ENCODE measurements at regions not wholly inside any gene's neighbourhood (a gene's known extent, or its start where the extent isn't known, plus 50 kb on each side); places are given as distances from the start of the nearest gene placed in this dataset.

DNA sequence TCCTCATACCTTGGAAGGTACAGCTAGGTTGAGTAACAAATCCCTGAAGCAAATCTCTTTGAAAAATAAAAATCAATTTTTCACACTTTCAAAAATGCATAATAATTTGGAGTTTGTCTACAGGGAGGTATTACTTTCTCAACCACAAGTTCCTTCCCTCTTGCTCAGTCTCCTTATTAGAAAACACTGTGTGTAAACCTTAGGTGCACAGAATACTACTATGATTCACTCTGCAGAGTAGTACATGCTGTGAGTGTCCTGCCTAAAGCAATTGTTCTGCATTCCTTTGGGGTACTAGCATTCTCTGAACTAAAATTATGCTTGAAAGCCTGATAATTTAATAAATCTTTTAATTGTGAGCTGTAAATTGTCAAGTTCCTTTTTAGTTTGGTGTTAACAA is 115.9 kb upstream of the EPHA3 start:
- no peak for DNase-seq
- Histone ChIP-seq H3K36me3 (replicated peaks) (no peaks in the 10 kb centered on the region), H3K4me3 (ENCODE audit: low read depth, low read length) (no peak overlapping the region), H3K27ac (no peak overlapping the region), H3K27me3 (replicated peaks) (no peaks in the 10 kb centered on the region)
- TF ChIP-seq, protein P1, sequence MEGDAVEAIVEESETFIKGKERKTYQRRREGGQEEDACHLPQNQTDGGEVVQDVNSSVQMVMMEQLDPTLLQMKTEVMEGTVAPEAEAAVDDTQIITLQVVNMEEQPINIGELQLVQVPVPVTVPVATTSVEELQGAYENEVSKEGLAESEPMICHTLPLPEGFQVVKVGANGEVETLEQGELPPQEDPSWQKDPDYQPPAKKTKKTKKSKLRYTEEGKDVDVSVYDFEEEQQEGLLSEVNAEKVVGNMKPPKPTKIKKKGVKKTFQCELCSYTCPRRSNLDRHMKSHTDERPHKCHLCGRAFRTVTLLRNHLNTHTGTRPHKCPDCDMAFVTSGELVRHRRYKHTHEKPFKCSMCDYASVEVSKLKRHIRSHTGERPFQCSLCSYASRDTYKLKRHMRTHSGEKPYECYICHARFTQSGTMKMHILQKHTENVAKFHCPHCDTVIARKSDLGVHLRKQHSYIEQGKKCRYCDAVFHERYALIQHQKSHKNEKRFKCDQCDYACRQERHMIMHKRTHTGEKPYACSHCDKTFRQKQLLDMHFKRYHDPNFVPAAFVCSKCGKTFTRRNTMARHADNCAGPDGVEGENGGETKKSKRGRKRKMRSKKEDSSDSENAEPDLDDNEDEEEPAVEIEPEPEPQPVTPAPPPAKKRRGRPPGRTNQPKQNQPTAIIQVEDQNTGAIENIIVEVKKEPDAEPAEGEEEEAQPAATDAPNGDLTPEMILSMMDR (IDR thresholded peaks at IDR 0.05; ENCODE audit: low read depth, low read length, missing control alignments), result no peak
- in situ Hi-C loops (cut with HindIII; ENCODE audit: low pct_ligation_motif_present, low sequenced_read_pairs), result no loop called here

DNA sequence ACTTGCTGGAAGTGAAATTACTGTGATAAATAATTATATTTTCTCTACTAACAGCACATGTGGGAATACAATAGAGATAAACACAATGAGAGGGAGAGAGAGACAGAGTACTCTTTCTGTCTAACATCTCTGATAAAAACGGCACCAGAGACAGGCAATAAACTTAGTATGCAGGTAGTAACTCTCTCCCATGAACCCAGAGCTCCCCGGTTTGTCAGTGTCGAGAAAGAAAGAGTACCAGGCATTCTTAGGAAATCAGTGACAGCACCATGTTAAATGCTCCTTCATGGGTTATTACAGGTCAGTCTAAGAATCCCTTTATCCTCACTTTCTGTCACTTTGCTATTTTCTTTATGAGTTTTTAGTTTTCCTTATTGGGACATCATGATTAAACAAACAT is 110.7 kb upstream of the EPHA3 start:
- no peaks in the 10 kb centered on the region for H3K36me3 ChIP-seq (replicated peaks)
- in situ Hi-C loops (cut with HindIII; ENCODE audit: low pct_ligation_motif_present, low sequenced_read_pairs), result no loop called here
- H3K4me3 ChIP-seq (ENCODE audit: low read depth, low read length), result no peak overlapping the region
- TF ChIP-seq, protein P1 (IDR thresholded peaks at IDR 0.05; ENCODE audit: low read depth, low read length, missing control alignments), result no peak
- no peak for DNase-seq
- H3K27ac ChIP-seq, result no peak overlapping the region
- H3K27me3 ChIP-seq (replicated peaks), result no peaks in the 10 kb centered on the region

DNA sequence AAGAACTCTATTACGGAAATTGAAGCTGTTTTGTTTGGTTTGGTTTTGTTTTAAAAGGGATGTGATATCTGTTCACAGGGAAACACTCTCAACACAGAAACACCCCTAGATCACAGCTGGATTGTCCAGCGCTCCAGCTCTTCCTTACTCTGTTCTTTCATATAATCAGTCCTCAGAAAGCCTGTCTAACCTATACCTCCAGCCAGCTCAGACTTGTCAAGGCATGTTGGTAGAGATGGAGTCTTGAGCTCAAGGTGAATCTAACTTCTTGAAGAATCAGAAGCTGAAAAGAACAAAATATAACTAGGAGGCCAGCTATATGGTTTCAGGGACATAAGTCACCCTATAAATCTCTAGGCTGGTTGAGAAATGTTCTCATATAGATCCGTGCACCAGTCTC is 110.2 kb upstream of the EPHA3 start:
- Histone ChIP-seq H3K27me3 (replicated peaks) (no peaks in the 10 kb centered on the region), H3K27ac (no peak overlapping the region), H3K4me3 (ENCODE audit: low read depth, low read length) (no peak overlapping the region), H3K36me3 (replicated peaks) (no peaks in the 10 kb centered on the region)
- in situ Hi-C loops (cut with HindIII; ENCODE audit: low pct_ligation_motif_present, low sequenced_read_pairs), result no loop called here
- TF ChIP-seq, protein P1 (IDR thresholded peaks at IDR 0.05; ENCODE audit: low read depth, low read length, missing control alignments), result no peak
- no peak for DNase-seq

DNA sequence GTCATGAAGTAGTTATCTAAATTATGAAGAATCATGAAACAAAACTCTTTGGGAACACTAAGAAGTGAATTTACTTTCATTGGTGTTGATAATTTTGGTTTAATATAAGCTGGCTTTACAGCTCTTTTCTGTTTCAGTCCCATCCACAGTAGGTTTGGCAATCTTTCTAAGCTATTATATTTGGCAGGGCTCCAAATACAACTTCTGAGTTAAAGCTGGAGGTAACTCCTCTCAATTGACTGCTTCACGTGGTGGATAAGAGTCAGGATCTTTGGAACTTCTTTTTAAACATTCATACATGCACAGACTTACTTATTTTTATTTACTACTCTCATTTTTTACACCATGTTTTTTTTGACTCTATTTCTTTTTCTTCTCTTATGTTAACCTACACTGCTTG is 106.5 kb upstream of the EPHA3 start:
- in situ Hi-C loops (cut with HindIII; ENCODE audit: low pct_ligation_motif_present, low sequenced_read_pairs), result no loop called here
- no peak overlapping the region for H3K27ac ChIP-seq
- peak; percentile 51 for DNase-seq
- TF ChIP-seq, protein P1 (IDR thresholded peaks at IDR 0.05; ENCODE audit: low read depth, low read length, missing control alignments), result no peak
- H3K36me3 ChIP-seq (replicated peaks), result no peaks in the 10 kb centered on the region
- no peak overlapping the region for H3K4me3 ChIP-seq (ENCODE audit: low read depth, low read length)
- no peaks in the 10 kb centered on the region for H3K27me3 ChIP-seq (replicated peaks)

DNA sequence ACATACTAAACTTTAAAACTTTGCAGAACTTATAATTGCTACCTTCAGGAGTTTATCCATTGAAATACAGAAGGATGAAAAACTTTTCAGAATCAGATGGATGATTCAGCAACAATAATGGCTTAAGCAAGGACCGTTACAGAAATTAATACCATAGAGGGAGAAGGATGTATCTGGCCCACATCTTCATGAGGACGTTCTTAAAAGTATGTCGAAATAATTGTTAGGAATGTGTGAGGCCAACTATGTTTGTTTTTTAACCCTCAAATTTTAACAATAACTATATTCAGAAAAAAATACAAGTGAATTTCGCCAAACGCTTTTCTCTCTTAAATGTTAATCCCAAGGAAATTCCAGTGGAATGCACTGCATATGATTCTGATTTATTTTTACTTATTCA is 105.2 kb upstream of the EPHA3 start:
- TF ChIP-seq, protein P1 (IDR thresholded peaks at IDR 0.05; ENCODE audit: low read depth, low read length, missing control alignments), result no peak
- H3K36me3 ChIP-seq (replicated peaks), result no peaks in the 10 kb centered on the region
- H3K4me3 ChIP-seq (ENCODE audit: low read depth, low read length), result no peak overlapping the region
- no peak overlapping the region for H3K27ac ChIP-seq
- DNase-seq, result no peak
- H3K27me3 ChIP-seq (replicated peaks), result no peaks in the 10 kb centered on the region
- in situ Hi-C loops (cut with HindIII; ENCODE audit: low pct_ligation_motif_present, low sequenced_read_pairs), result no loop called here

DNA sequence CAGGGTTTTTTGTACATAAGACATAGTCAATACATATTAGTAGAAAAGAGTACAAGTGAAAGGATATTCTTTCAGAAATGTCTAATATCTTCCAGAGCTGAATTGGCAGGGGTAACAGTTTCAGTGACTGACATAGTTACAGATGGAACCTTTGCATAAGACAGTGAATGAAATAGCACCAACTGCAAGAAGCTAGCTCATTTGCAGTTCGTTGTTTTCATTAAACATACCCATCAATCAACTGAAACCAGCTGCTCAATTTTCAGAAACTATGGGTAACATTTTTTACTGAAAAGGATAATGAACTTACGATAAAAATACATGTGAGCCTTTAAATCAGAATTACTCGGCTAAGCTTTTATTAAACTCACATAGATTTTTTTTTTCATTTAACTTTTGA is 93.9 kb upstream of the EPHA3 start:
- no peaks in the 10 kb centered on the region for H3K36me3 ChIP-seq (replicated peaks)
- in situ Hi-C loops (cut with HindIII; ENCODE audit: low pct_ligation_motif_present, low sequenced_read_pairs), result no loop called here
- no peak overlapping the region for H3K4me3 ChIP-seq (ENCODE audit: low read depth, low read length)
- H3K27me3 ChIP-seq (replicated peaks), result no peaks in the 10 kb centered on the region
- DNase-seq, result no peak
- no peak overlapping the region for H3K27ac ChIP-seq
- TF ChIP-seq, protein P1 (IDR thresholded peaks at IDR 0.05; ENCODE audit: low read depth, low read length, missing control alignments), result no peak

Data from brain microvascular endothelial cell (primary cell).